ENCODE measurements at regions not wholly inside any gene's neighbourhood (a gene's known extent, or its start where the extent isn't known, plus 50 kb on each side); places are given as distances from the start of the nearest gene placed in this dataset.

- no peak for DNase-seq (ENCODE audit: low spot score)
Measured at GRCh38 chr4:115927382-115927781, 814.0 kb upstream of the NDST4 start.

GRCh38 chr4:115923152-115923551, 809.7 kb upstream of the NDST4 start:
- DNase-seq (ENCODE audit: low spot score) = no peak

- no peak for DNase-seq (ENCODE audit: low spot score)
Measured at GRCh38 chr4:115920637-115921036, 807.2 kb upstream of the NDST4 start.

- no peak for DNase-seq (ENCODE audit: low spot score)
Measured at GRCh38 chr4:115918149-115918548, 804.7 kb upstream of the NDST4 start.

- DNase-seq (ENCODE audit: low spot score) = no peak
Measured at GRCh38 chr4:115906428-115906827, 793.0 kb upstream of the NDST4 start.

GRCh38 chr4:115883847-115884246, 770.4 kb upstream of the NDST4 start:
- DNase-seq (ENCODE audit: low spot score) = no peak

GRCh38 chr4:115883231-115883630, 769.8 kb upstream of the NDST4 start:
- DNase-seq (ENCODE audit: low spot score) = no peak

GRCh38 chr4:115873048-115873447, 759.6 kb upstream of the NDST4 start:
- no peak for DNase-seq (ENCODE audit: low spot score)

- DNase-seq (ENCODE audit: low spot score) = no peak
Measured at GRCh38 chr4:115871596-115871995, 758.2 kb upstream of the NDST4 start.

GRCh38 chr4:115866364-115866896, 753.0 kb upstream of the NDST4 start:
- no peak for DNase-seq (ENCODE audit: low spot score)

- no peak for DNase-seq (ENCODE audit: low spot score)
Measured at GRCh38 chr4:115865736-115866135, 752.3 kb upstream of the NDST4 start.

GRCh38 chr4:115852767-115853091, 739.3 kb upstream of the NDST4 start:
- DNase-seq (ENCODE audit: low spot score) = no peak

- DNase-seq (ENCODE audit: low spot score) = no peak
Measured at GRCh38 chr4:115851918-115852766, 738.7 kb upstream of the NDST4 start.

GRCh38 chr4:115850799-115851509, 737.5 kb upstream of the NDST4 start:
- DNase-seq (ENCODE audit: low spot score) = no peak

GRCh38 chr4:115844180-115844579, 730.8 kb upstream of the NDST4 start:
- no peak for DNase-seq (ENCODE audit: low spot score)

GRCh38 chr4:115841871-115842270, 728.5 kb upstream of the NDST4 start:
- no peak for DNase-seq (ENCODE audit: low spot score)

GRCh38 chr4:115834441-115834840, 721.0 kb upstream of the NDST4 start:
- no peak for DNase-seq (ENCODE audit: low spot score)

GRCh38 chr4:115824630-115825029, 711.2 kb upstream of the NDST4 start:
- DNase-seq (ENCODE audit: low spot score) = no peak

GRCh38 chr4:115803825-115804224, 690.4 kb upstream of the NDST4 start:
- no peak for DNase-seq (ENCODE audit: low spot score)

GRCh38 chr4:115790812-115791211, 677.4 kb upstream of the NDST4 start:
- no peak for DNase-seq (ENCODE audit: low spot score)

GRCh38 chr4:115781528-115782146, 668.2 kb upstream of the NDST4 start:
- no peak for DNase-seq (ENCODE audit: low spot score)

- DNase-seq (ENCODE audit: low spot score) = no peak
Measured at GRCh38 chr4:115780835-115781234, 667.4 kb upstream of the NDST4 start.

- no peak for DNase-seq (ENCODE audit: low spot score)
Measured at GRCh38 chr4:115780268-115780667, 666.8 kb upstream of the NDST4 start.
